Stimulated activated naive B cell treated with anti-CD40 and anti-IgM and Interleukin-4, amounts not matched to agents 10 μg/mL and 1 μg/mL and 100 μg/mL, for 72 hours (primary cell): ENCODE measurements at regions not wholly inside any gene's neighbourhood (a gene's known extent, or its start where the extent isn't known, plus 50 kb on each side); places are given as distances from the start of the nearest gene placed in this dataset.
"Not testable (repeated sequence)": the region's sequence is repeated elsewhere in the genome, so short reads cannot be mapped to it uniquely, and the experiment has no call there.

Source experiments
- ATAC-seq, 2 donors: fragments of 150-1000 bp; cut with Tn5 transposase; replicated peaks; 2 replicates each; pipeline ENCODE4 v1.10.0; 2021; ENCODE audit warnings: moderate library complexity in 1 of 2
- DNase-seq: peaks from one replicate; pipeline ENCODE4 v3.0.0; 2021
- H3K27ac Mint-ChIP-seq: one replicate; pipeline ENCODE4 v1.8.0; 2022; ENCODE audit warnings: mild to moderate bottlenecking, mixed read lengths
- H3K27me3 Mint-ChIP-seq, 2 donors: one replicate each; pipeline ENCODE4 v1.8.0; 2022; ENCODE audit warnings: mixed read lengths in 2 of 2
- H3K36me3 Mint-ChIP-seq, 2 donors: one replicate each; pipeline ENCODE4 v1.8.0; 2022; ENCODE audit warnings: mixed read lengths in 2 of 2, mild to moderate bottlenecking in 1 of 2
- H3K4me1 Mint-ChIP-seq, 2 donors: one replicate each; pipeline ENCODE4 v1.8.0; 2022; ENCODE audit warnings: mixed read lengths in 2 of 2, mild to moderate bottlenecking in 1 of 2
- H3K4me3 Mint-ChIP-seq, 2 donors: one replicate each; pipeline ENCODE4 v1.8.0; 2022; ENCODE audit warnings: mild to moderate bottlenecking in 2 of 2, mixed read lengths in 2 of 2, moderate library complexity in 1 of 2
- H3K9me3 Mint-ChIP-seq, 2 donors: one replicate each; pipeline ENCODE4 v1.8.0; 2022; ENCODE audit warnings: mixed read lengths in 2 of 2, mild to moderate bottlenecking in 1 of 2

GRCh38 chr2:101583861-101584260 is 108.9 kb upstream of the RFX8 start:
- peaks cover 0 to 2% of the 10 kb centered on the region in 2 donors for H3K27me3 Mint-ChIP-seq
- no peak overlapping the region for H3K4me3 Mint-ChIP-seq
- no peaks in the 10 kb centered on the region for H3K4me1 Mint-ChIP-seq
- DNase-seq (no peak), ATAC-seq (no peak)
- peaks cover 5 to 8% of the 10 kb centered on the region in 2 donors for H3K9me3 Mint-ChIP-seq
- no peak overlapping the region for H3K27ac Mint-ChIP-seq
- peaks cover 3 to 4% of the 10 kb centered on the region in 2 donors for H3K36me3 Mint-ChIP-seq

DNA sequence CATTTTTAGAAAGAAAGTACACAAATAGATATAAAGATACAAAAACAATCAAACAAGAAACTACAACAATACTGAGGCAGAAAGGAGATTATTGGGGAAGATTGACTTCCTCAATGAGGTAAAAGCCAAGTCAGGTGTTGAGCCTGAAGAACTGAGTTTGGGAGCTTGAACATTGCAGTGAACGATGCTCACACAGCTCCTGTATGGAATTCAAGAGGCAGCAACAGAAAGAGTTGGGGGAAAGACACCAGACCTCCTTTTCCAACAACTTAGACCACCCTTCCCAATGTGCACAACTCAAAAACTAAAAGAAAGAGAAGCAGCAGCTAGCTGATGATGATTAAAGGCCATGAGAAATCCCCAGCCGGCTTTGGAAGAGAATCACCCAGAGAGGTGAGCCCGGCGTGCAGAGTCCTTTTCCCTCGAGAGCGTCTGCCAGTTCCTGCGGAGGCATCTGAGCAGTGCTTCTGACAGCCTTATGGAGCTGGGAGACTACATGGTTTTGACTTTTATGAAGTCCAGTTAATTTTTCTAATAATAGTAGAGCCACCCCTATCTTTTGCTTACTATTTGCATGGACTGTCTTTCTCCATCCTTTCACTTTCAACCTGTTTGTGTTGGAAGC is 106.9 kb upstream of the RFX8 start:
- Mint-ChIP-seq H3K27me3 (peaks cover 0 to 6% of the 10 kb centered on the region in 2 donors), H3K27ac (no peak overlapping the region), H3K4me3 (no peak overlapping the region), H3K9me3 (peaks cover 0 to 4% of the 10 kb centered on the region in 2 donors), H3K36me3 (peaks cover 0 to 1% of the 10 kb centered on the region in 2 donors), H3K4me1 (no peaks in the 10 kb centered on the region)
- ATAC-seq (no peak), DNase-seq (no peak)

DNA sequence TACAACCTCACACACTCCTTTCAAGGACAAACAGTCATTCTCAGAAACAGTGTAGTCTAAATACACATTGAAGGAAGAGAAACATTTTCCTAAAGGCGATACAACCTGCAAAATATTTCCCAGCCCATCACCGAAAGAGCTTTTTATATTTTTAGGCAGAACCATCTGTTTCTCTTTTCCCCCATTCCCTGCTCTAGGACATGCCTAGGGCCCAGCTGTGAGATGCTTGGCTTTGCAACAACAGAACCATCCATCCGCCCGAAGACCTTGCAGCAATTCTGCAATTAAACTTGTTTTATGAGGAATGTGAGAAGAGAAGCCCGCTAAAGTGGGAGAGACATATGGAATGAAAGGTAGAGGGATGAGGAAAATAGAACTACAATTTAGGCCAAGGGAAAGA is 105.6 kb upstream of the RFX8 start:
- no peak overlapping the region for H3K4me3 Mint-ChIP-seq
- no peaks in the 10 kb centered on the region for H3K4me1 Mint-ChIP-seq
- H3K9me3 Mint-ChIP-seq = peaks cover 0 to 4% of the 10 kb centered on the region in 2 donors
- peaks cover 0 to 1% of the 10 kb centered on the region in 2 donors for H3K36me3 Mint-ChIP-seq
- H3K27me3 Mint-ChIP-seq = peaks cover 0 to 6% of the 10 kb centered on the region in 2 donors
- DNase-seq = no peak
- H3K27ac Mint-ChIP-seq = no peak overlapping the region
- ATAC-seq = no peak

GRCh38 chr2:101578671-101579070 is 103.8 kb upstream of the RFX8 start:
- ATAC-seq = no peak
- no peak for DNase-seq
- no peak overlapping the region for H3K4me3 Mint-ChIP-seq
- H3K27ac Mint-ChIP-seq = no peak overlapping the region
- H3K9me3 Mint-ChIP-seq = peaks cover 0 to 1% of the 10 kb centered on the region in 2 donors
- no peaks in the 10 kb centered on the region for H3K36me3 Mint-ChIP-seq
- H3K27me3 Mint-ChIP-seq = peaks cover 0 to 6% of the 10 kb centered on the region in 2 donors
- no peaks in the 10 kb centered on the region for H3K4me1 Mint-ChIP-seq

- ATAC-seq, H3K27ac Mint-ChIP-seq, H3K4me3 Mint-ChIP-seq, H3K9me3 Mint-ChIP-seq, H3K27me3 Mint-ChIP-seq, H3K36me3 Mint-ChIP-seq, H3K4me1 Mint-ChIP-seq, DNase-seq: not testable (repeated sequence)
Observed at GRCh38 chr2:101578135-101578534, 103.2 kb upstream of the RFX8 start.

DNA sequence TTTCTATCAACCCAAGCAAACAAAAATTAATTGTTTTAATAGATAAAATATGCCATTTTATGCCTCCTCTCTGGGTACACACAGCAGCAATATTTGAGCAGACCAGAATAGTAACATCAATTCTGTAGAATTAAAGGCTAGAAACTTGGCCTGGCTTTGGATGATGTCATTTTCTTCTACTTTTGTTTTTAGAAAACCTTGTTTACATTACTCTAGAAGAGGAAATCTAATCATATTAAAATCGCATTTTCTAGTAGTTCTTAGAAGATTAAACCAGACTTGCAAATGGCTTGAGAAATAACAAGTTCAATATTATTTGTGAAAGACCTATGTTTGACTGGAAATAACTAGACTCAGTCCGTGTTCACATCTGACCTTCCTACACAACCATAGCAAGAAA is 102.3 kb upstream of the RFX8 start:
- Mint-ChIP-seq H3K4me3 (no peak overlapping the region), H3K4me1 (no peaks in the 10 kb centered on the region), H3K9me3 (no peaks in the 10 kb centered on the region), H3K36me3 (peaks cover 0 to 3% of the 10 kb centered on the region in 2 donors), H3K27me3 (peaks cover 4 to 6% of the 10 kb centered on the region in 2 donors), H3K27ac (no peak overlapping the region)
- no peak for DNase-seq
- no peak for ATAC-seq

- ATAC-seq = no peak
- Mint-ChIP-seq H3K9me3 (no peaks in the 10 kb centered on the region), H3K4me1 (no peaks in the 10 kb centered on the region), H3K4me3 (no peak overlapping the region), H3K36me3 (peaks cover 0 to 5% of the 10 kb centered on the region in 2 donors), H3K27me3 (peaks cover 6 to 11% of the 10 kb centered on the region in 2 donors), H3K27ac (no peak overlapping the region)
- no peak for DNase-seq
Observed at GRCh38 chr2:101574622-101575021, 99.7 kb upstream of the RFX8 start.

- Mint-ChIP-seq H3K4me3 (no peak overlapping the region), H3K27me3 (peaks cover 0 to 18% of the 10 kb centered on the region in 2 donors), H3K36me3 (peaks cover 0 to 5% of the 10 kb centered on the region in 2 donors), H3K4me1 (no peaks in the 10 kb centered on the region), H3K27ac (no peak overlapping the region), H3K9me3 (no peaks in the 10 kb centered on the region)
- no peak for DNase-seq
- ATAC-seq = no peak
Observed at GRCh38 chr2:101571951-101572350, 97.0 kb upstream of the RFX8 start.

DNA sequence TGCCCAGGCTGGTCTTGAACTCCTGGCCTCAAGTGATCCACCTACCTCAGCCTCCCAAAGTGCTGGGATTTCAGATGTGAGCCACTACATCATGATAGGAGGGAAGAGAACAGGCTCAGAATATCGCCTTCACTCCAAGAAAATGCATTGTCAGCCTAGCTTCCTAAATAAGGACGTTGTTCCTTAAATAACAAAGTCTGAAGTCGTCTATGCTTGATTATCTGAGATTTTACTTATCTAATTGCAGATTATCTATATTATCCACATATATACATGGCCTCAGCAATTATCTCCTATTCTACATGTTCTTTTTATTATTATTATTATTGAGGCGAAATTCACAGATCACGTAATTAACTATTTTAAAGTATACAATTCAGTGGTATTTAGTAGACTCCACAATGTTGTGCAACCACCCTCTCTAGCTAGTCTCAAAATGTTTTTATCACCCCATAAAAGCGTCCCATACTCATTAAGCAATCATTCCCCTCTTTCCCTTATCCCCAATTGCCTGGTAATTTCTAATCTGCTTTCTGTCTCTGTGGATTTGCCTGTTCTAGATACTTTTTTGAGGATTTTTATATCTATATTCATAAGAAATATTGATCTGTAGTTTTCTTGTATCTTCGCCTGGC is 95.1 kb upstream of the RFX8 start:
- Mint-ChIP-seq H3K36me3 (peaks cover 0 to 5% of the 10 kb centered on the region in 2 donors), H3K27ac (no peak overlapping the region), H3K27me3 (peaks cover 6 to 18% of the 10 kb centered on the region in 2 donors), H3K4me1 (no peaks in the 10 kb centered on the region), H3K9me3 (no peaks in the 10 kb centered on the region), H3K4me3 (no peak overlapping the region)
- ATAC-seq (no peak), DNase-seq (no peak)

- ATAC-seq (no peak), DNase-seq (no peak)
- no peak overlapping the region for H3K27ac Mint-ChIP-seq
- H3K27me3 Mint-ChIP-seq = peaks cover 14 to 25% of the 10 kb centered on the region in 2 donors
- H3K4me3 Mint-ChIP-seq = no peak overlapping the region
- H3K4me1 Mint-ChIP-seq = no peaks in the 10 kb centered on the region
- no peaks in the 10 kb centered on the region for H3K9me3 Mint-ChIP-seq
- H3K36me3 Mint-ChIP-seq = peaks cover 0 to 5% of the 10 kb centered on the region in 2 donors
Observed at GRCh38 chr2:101568969-101569368, 94.1 kb upstream of the RFX8 start.

DNA sequence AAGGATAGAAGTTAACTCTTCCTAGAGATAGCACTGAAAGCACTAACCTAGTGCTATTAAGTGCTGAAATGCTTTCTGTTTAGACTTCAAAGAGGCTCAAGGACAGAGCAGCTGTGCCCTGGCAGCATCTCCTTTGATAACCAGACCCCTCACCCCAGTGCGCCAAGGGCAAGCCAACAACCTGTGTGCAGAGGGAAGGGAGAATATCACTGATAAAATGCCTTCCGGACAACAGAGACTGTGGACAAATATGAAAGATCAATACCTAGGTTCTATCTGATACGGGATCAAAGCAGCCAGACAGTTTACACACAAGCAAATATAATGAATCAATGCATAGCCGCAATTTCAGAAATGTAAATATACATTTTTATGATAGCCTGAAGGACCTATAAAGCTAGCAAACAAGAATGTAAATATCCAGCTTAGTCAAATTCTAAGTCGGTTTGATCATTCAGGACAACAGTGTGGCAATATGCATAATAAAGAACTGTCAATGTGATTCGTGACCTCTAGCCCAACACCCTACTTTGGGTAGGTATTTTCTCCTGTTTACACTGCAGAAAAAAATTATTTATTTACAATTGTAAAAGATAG is 91.8 kb upstream of the RFX8 start:
- Mint-ChIP-seq H3K4me3 (no peak overlapping the region), H3K4me1 (no peaks in the 10 kb centered on the region), H3K9me3 (no peaks in the 10 kb centered on the region), H3K36me3 (no peaks in the 10 kb centered on the region), H3K27me3 (peaks cover 18 to 20% of the 10 kb centered on the region in 2 donors), H3K27ac (no peak overlapping the region)
- DNase-seq (no peak), ATAC-seq (no peak)

- peaks cover 14 to 20% of the 10 kb centered on the region in 2 donors for H3K27me3 Mint-ChIP-seq
- peaks cover 3 to 6% of the 10 kb centered on the region in 2 donors for H3K36me3 Mint-ChIP-seq
- H3K27ac Mint-ChIP-seq = no peak overlapping the region
- H3K4me1 Mint-ChIP-seq = peaks cover 6 to 11% of the 10 kb centered on the region in 2 donors
- DNase-seq (no peak), ATAC-seq (no peak)
- H3K9me3 Mint-ChIP-seq = peaks cover 6 to 9% of the 10 kb centered on the region in 2 donors
- no peak overlapping the region for H3K4me3 Mint-ChIP-seq
Observed at GRCh38 chr2:101563849-101564248, 88.9 kb upstream of the RFX8 start.

- DNase-seq (no peak), ATAC-seq (peak; percentile 59 to 63)
- peaks cover 7 to 14% of the 10 kb centered on the region in 2 donors for H3K27me3 Mint-ChIP-seq
- peaks cover 6 to 11% of the 10 kb centered on the region in 2 donors for H3K4me1 Mint-ChIP-seq
- peaks cover 6 to 9% of the 10 kb centered on the region in 2 donors for H3K9me3 Mint-ChIP-seq
- no peak overlapping the region for H3K4me3 Mint-ChIP-seq
- H3K36me3 Mint-ChIP-seq = peaks cover 3 to 6% of the 10 kb centered on the region in 2 donors
- peak overlapping the region; percentile 49 for H3K27ac Mint-ChIP-seq
Observed at GRCh38 chr2:101560780-101561315, 85.9 kb upstream of the RFX8 start.

- no peak for ATAC-seq
- peaks cover 6 to 9% of the 10 kb centered on the region in 2 donors for H3K9me3 Mint-ChIP-seq
- peaks cover 6 to 11% of the 10 kb centered on the region in 2 donors for H3K4me1 Mint-ChIP-seq
- no peak overlapping the region for H3K4me3 Mint-ChIP-seq
- H3K27ac Mint-ChIP-seq = no peak overlapping the region
- no peak for DNase-seq
- H3K27me3 Mint-ChIP-seq = peaks cover 3 to 9% of the 10 kb centered on the region in 2 donors
- peaks cover 3 to 6% of the 10 kb centered on the region in 2 donors for H3K36me3 Mint-ChIP-seq
Observed at GRCh38 chr2:101559551-101559950, 84.6 kb upstream of the RFX8 start.
